ENCODE measurements at regions not wholly inside any gene's neighbourhood (a gene's known extent, or its start where the extent isn't known, plus 50 kb on each side); places are given as distances from the start of the nearest gene placed in this dataset.

DNA sequence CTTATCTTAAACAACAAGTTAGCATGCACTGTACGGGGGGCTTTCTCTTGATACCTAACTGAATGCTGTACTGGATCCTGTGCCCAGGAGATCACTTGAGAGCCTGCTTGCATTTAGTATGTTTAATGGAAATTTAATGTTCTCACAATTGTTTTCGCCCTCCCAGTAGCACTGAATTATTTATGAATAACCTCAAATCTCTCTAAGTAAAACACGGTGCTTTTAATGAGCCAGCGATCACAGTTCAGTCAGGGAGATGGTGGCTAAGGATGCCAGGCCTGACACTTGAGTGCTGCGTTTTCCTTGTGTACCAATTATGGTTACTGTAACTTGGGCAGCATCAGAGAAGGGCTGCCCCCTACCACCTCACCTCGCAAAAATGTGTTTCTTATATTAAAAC, 115.5 kb upstream of the ADARB2 start:
- Histone ChIP-seq H3K27me3 (replicated peaks in 1 of 4; ENCODE audit: control extremely low read depth in 1 of 4, control insufficient read depth in 3 of 4, insufficient read depth in 4 of 4, low read length in 3 of 4) (no peaks in the 10 kb centered on the region), H3K9me3 (ENCODE audit: control extremely low read depth in 1 of 3, control insufficient read depth in 2 of 3, insufficient read depth in 1 of 3, low read length in 2 of 3) (peaks cover 0 to 2% (median 0%) of the 10 kb centered on the region in 3 donors), H3K4me2 (replicated peaks; ENCODE audit: low read depth, low read length, poor library complexity, severe bottlenecking) (no peak overlapping the region), H3K9ac (ENCODE audit: low read length) (no peak overlapping the region), H4K20me1 (ENCODE audit: control insufficient read depth, insufficient read depth, low read length, poor library complexity, severe bottlenecking) (no peaks in the 10 kb centered on the region), H3K4me3 (ENCODE audit: control extremely low read depth in 1 of 5, extremely low read depth in 1 of 5, insufficient read depth in 1 of 5, low read depth in 2 of 5, low read length in 4 of 5) (no peak overlapping the region), H2AFZ (ENCODE audit: insufficient read depth, low read depth, low read length, poor library complexity, severe bottlenecking) (no peak overlapping the region), H3K79me2 (ENCODE audit: control insufficient read depth, insufficient read depth, low read length) (no peaks in the 10 kb centered on the region), H3K36me3 (replicated peaks in 1 of 2; ENCODE audit: control extremely low read depth in 1 of 2, control insufficient read depth in 1 of 2, extremely low read depth in 1 of 2, insufficient read depth in 2 of 2, low read length in 1 of 2) (no peaks in the 10 kb centered on the region), H3K27ac (ENCODE audit: low read length in 2 of 2) (no peak overlapping the region), H3K4me1 (ENCODE audit: control insufficient read depth in 2 of 2, insufficient read depth in 2 of 2, low read length in 2 of 2) (no peaks in the 10 kb centered on the region)
- Mint-ChIP-seq H3K27me3 (peaks cover 6% of the 10 kb centered on the region), H3K4me3 (no peak overlapping the region), H3K27ac (no peak overlapping the region), H3K4me1 (no peaks in the 10 kb centered on the region), H3K9me3 (ENCODE audit: insufficient read depth) (no peaks in the 10 kb centered on the region)
- TF ChIP-seq, protein P1, sequence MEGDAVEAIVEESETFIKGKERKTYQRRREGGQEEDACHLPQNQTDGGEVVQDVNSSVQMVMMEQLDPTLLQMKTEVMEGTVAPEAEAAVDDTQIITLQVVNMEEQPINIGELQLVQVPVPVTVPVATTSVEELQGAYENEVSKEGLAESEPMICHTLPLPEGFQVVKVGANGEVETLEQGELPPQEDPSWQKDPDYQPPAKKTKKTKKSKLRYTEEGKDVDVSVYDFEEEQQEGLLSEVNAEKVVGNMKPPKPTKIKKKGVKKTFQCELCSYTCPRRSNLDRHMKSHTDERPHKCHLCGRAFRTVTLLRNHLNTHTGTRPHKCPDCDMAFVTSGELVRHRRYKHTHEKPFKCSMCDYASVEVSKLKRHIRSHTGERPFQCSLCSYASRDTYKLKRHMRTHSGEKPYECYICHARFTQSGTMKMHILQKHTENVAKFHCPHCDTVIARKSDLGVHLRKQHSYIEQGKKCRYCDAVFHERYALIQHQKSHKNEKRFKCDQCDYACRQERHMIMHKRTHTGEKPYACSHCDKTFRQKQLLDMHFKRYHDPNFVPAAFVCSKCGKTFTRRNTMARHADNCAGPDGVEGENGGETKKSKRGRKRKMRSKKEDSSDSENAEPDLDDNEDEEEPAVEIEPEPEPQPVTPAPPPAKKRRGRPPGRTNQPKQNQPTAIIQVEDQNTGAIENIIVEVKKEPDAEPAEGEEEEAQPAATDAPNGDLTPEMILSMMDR (IDR thresholded peaks at IDR 0.05): no peak
- no peak for TF ChIP-seq EZH2 (IDR thresholded peaks at IDR 0.05; ENCODE audit: borderline replicate concordance, insufficient read depth, low read depth, low read length, poor library complexity, severe bottlenecking)
- ChIA-PET POLR2A (no interaction called here), CTCF (no interaction called here)
- DNase-seq: no peak
- 97% methylated on average over 4 of the region's 6 CpGs for WGBS (ENCODE audit: insufficient coverage)
- no peak for ATAC-seq (ENCODE audit: low read depth)
- intact Hi-C loops (cut with micrococcal nuclease): no loop called here

GRCh38 chr10:1851762-1852161, 114.4 kb upstream of the ADARB2 start:
- ATAC-seq (ENCODE audit: low read depth) (no peak), DNase-seq (no peak)
- Histone ChIP-seq H3K79me2 (ENCODE audit: control insufficient read depth, insufficient read depth, low read length) (no peaks in the 10 kb centered on the region), H3K9ac (ENCODE audit: low read length) (no peak overlapping the region), H3K36me3 (replicated peaks in 1 of 2; ENCODE audit: control extremely low read depth in 1 of 2, control insufficient read depth in 1 of 2, extremely low read depth in 1 of 2, insufficient read depth in 2 of 2, low read length in 1 of 2) (no peaks in the 10 kb centered on the region), H3K4me1 (ENCODE audit: control insufficient read depth in 2 of 2, insufficient read depth in 2 of 2, low read length in 2 of 2) (no peaks in the 10 kb centered on the region), H4K20me1 (ENCODE audit: control insufficient read depth, insufficient read depth, low read length, poor library complexity, severe bottlenecking) (no peaks in the 10 kb centered on the region), H2AFZ (ENCODE audit: insufficient read depth, low read depth, low read length, poor library complexity, severe bottlenecking) (no peak overlapping the region), H3K4me3 (ENCODE audit: control extremely low read depth in 1 of 5, extremely low read depth in 1 of 5, insufficient read depth in 1 of 5, low read depth in 2 of 5, low read length in 4 of 5) (no peak overlapping the region), H3K27me3 (replicated peaks in 1 of 4; ENCODE audit: control extremely low read depth in 1 of 4, control insufficient read depth in 3 of 4, insufficient read depth in 4 of 4, low read length in 3 of 4) (no peaks in the 10 kb centered on the region), H3K4me2 (replicated peaks; ENCODE audit: low read depth, low read length, poor library complexity, severe bottlenecking) (no peak overlapping the region), H3K9me3 (ENCODE audit: control extremely low read depth in 1 of 3, control insufficient read depth in 2 of 3, insufficient read depth in 1 of 3, low read length in 2 of 3) (peaks cover 0 to 7% (median 2%) of the 10 kb centered on the region in 3 donors), H3K27ac (ENCODE audit: low read length in 2 of 2) (no peak overlapping the region)
- CTCF ChIA-PET: no interaction called here
- POLR2A ChIA-PET: no interaction called here
- TF ChIP-seq, protein P1 (IDR thresholded peaks at IDR 0.05): no peak
- no peak for TF ChIP-seq EZH2 (IDR thresholded peaks at IDR 0.05; ENCODE audit: borderline replicate concordance, insufficient read depth, low read depth, low read length, poor library complexity, severe bottlenecking)
- H3K27me3 Mint-ChIP-seq: peaks cover 8% of the 10 kb centered on the region
- intact Hi-C loops (cut with micrococcal nuclease): no loop called here
- no peak overlapping the region for H3K4me3 Mint-ChIP-seq
- H3K27ac Mint-ChIP-seq: no peak overlapping the region
- 100% methylated on average over 4 of the region's 8 CpGs for WGBS (ENCODE audit: insufficient coverage)
- no peaks in the 10 kb centered on the region for H3K9me3 Mint-ChIP-seq (ENCODE audit: insufficient read depth)
- H3K4me1 Mint-ChIP-seq: no peaks in the 10 kb centered on the region

Measured in B cell (primary cell).